Astrocyte of the cerebellum (primary cell): ENCODE measurements at regions not wholly inside any gene's neighbourhood (a gene's known extent, or its start where the extent isn't known, plus 50 kb on each side); places are given as distances from the start of the nearest gene placed in this dataset.

ENCODE experiments used
- DNase-seq: peaks from one replicate; pipeline ENCODE4 v3.0.0-alpha.2; 2011; ENCODE audit warnings: low read depth
- H3K4me3 ChIP-seq: 2 replicates; pipeline ENCODE4 v1.5.1; 2011; ENCODE audit warnings: mild to moderate bottlenecking, low read depth, low read length, moderate library complexity
- CTCF ChIP-seq: IDR thresholded peaks from 2 replicates; pipeline ENCODE4 v1.5.1; 2012; ENCODE audit warnings: low read length, low read depth, moderate library complexity, mild to moderate bottlenecking; ENCODE audit errors: missing control alignments
- in situ Hi-C: cut with HindIII; loops from 2 replicates; pipeline ENCODE4 v1.10.0; 2017; ENCODE audit warnings: low sequenced_read_pairs

GRCh38 chr20:24389686-24390085, 79.7 kb upstream of the SYNDIG1 start:
- in situ Hi-C loops = no loop called here
- no peak for DNase-seq
- H3K4me3 ChIP-seq = no peak overlapping the region
- no peak for TF ChIP-seq CTCF

GRCh38 chr20:24388828-24389380, 80.5 kb upstream of the SYNDIG1 start:
- no peak for DNase-seq
- in situ Hi-C loops = no loop called here
- H3K4me3 ChIP-seq = no peak overlapping the region
- no peak for TF ChIP-seq CTCF

- in situ Hi-C loops = no loop called here
- no peak for DNase-seq
- H3K4me3 ChIP-seq = no peak overlapping the region
- no peak for TF ChIP-seq CTCF
Observed at GRCh38 chr20:24385547-24385946, 83.9 kb upstream of the SYNDIG1 start.

GRCh38 chr20:24384865-24385264, 84.6 kb upstream of the SYNDIG1 start:
- no peak for TF ChIP-seq CTCF
- no peak overlapping the region for H3K4me3 ChIP-seq
- DNase-seq = no peak
- in situ Hi-C loops = no loop called here

GRCh38 chr20:24382743-24383142, 86.7 kb upstream of the SYNDIG1 start:
- in situ Hi-C loops = no loop called here
- no peak overlapping the region for H3K4me3 ChIP-seq
- no peak for TF ChIP-seq CTCF
- DNase-seq = no peak

GRCh38 chr20:24382331-24382730, 87.1 kb upstream of the SYNDIG1 start:
- no peak for DNase-seq
- TF ChIP-seq CTCF = no peak
- no peak overlapping the region for H3K4me3 ChIP-seq
- in situ Hi-C loops = no loop called here

GRCh38 chr20:24381886-24382285, 87.5 kb upstream of the SYNDIG1 start:
- DNase-seq = no peak
- TF ChIP-seq CTCF = no peak
- in situ Hi-C loops = no loop called here

More at GRCh38 chr20:24381886-24382285, 87.5 kb upstream of the SYNDIG1 start:
- H3K4me3 ChIP-seq = no peak overlapping the region
